ENCODE measurements at regions not wholly inside any gene's neighbourhood (a gene's known extent, or its start where the extent isn't known, plus 50 kb on each side); places are given as distances from the start of the nearest gene placed in this dataset.

GRCh38 chr18:46418663-46419260, 238.3 kb downstream of the LOXHD1 start:
- no peak for DNase-seq

GRCh38 chr18:46419391-46420141, 237.5 kb downstream of the LOXHD1 start:
- H3K4me3 ChIP-seq (ENCODE audit: low read length) = no peak overlapping the region
- BruUV-seq (replicated peaks) = no TSS peak

More at GRCh38 chr18:46418663-46419260, 238.3 kb downstream of the LOXHD1 start:
- Histone ChIP-seq H3K79me2 (ENCODE audit: low read length) (no peaks in the 10 kb centered on the region), H3K4me1 (ENCODE audit: insufficient read depth, low read length) (no peaks in the 10 kb centered on the region), H3F3A (ENCODE audit: low read length, unreplicated experiment) (no peaks in the 10 kb centered on the region), H3K4me3 (ENCODE audit: low read length) (no peak overlapping the region), H3K27ac (ENCODE audit: low read length) (no peak overlapping the region), H3K9me2 (replicated peaks; ENCODE audit: low read length) (no peaks in the 10 kb centered on the region), H2AFZ (ENCODE audit: low read length) (no peak overlapping the region), H3K27me3 (ENCODE audit: low read length) (no peaks in the 10 kb centered on the region), H4K20me1 (ENCODE audit: low read length) (no peaks in the 10 kb centered on the region), H3K36me3 (ENCODE audit: low read depth, low read length) (no peaks in the 10 kb centered on the region), H3K9me3 (ENCODE audit: low read length) (no peaks in the 10 kb centered on the region), H3K9ac (ENCODE audit: low read length) (no peak overlapping the region), H3K4me2 (ENCODE audit: low read length) (no peak overlapping the region)
- intact Hi-C loops (cut with micrococcal nuclease) = no loop called here
- no TSS peak for BruUV-seq (replicated peaks)
- TF ChIP-seq EZH2 (IDR thresholded peaks at IDR 0.05; ENCODE audit: low read length, unreplicated experiment) (no peak), EZH2phosphoT487 (IDR thresholded peaks at IDR 0.05; ENCODE audit: borderline replicate concordance, low read length) (no peak), CTCF (conservative IDR thresholded peaks at IDR 0.05; ENCODE audit: low read depth, low read length) (no peak)
- ChIA-PET POLR2A (ENCODE audit: unreplicated experiment) (no interaction called here), CTCF (no interaction called here)
- ATAC-seq = no peak

More at GRCh38 chr18:46419391-46420141, 237.5 kb downstream of the LOXHD1 start:
- H3K9me2 ChIP-seq (replicated peaks; ENCODE audit: low read length) = no peaks in the 10 kb centered on the region
- no peak overlapping the region for H3K4me2 ChIP-seq (ENCODE audit: low read length)
- H3K4me1 ChIP-seq (ENCODE audit: insufficient read depth, low read length) = no peaks in the 10 kb centered on the region
- DNase-seq = no peak
- H3K79me2 ChIP-seq (ENCODE audit: low read length) = no peaks in the 10 kb centered on the region
- H3K27me3 ChIP-seq (ENCODE audit: low read length) = no peaks in the 10 kb centered on the region
- CTCF ChIA-PET = no interaction called here
- H4K20me1 ChIP-seq (ENCODE audit: low read length) = no peaks in the 10 kb centered on the region
- POLR2A ChIA-PET (ENCODE audit: unreplicated experiment) = no interaction called here
- no peak overlapping the region for H2AFZ ChIP-seq (ENCODE audit: low read length)
- no peaks in the 10 kb centered on the region for H3K9me3 ChIP-seq (ENCODE audit: low read length)
- no peak for TF ChIP-seq EZH2phosphoT487 (IDR thresholded peaks at IDR 0.05; ENCODE audit: borderline replicate concordance, low read length)
- TF ChIP-seq CTCF (conservative IDR thresholded peaks at IDR 0.05; ENCODE audit: low read depth, low read length) = no peak
- no peak for TF ChIP-seq EZH2 (IDR thresholded peaks at IDR 0.05; ENCODE audit: low read length, unreplicated experiment)
- H3F3A ChIP-seq (ENCODE audit: low read length, unreplicated experiment) = no peaks in the 10 kb centered on the region
- H3K9ac ChIP-seq (ENCODE audit: low read length) = no peak overlapping the region
- no peaks in the 10 kb centered on the region for H3K36me3 ChIP-seq (ENCODE audit: low read depth, low read length)
- no peak overlapping the region for H3K27ac ChIP-seq (ENCODE audit: low read length)
- no peak for ATAC-seq
- intact Hi-C loops (cut with micrococcal nuclease) = no loop called here
